ENCODE measurements at regions not wholly inside any gene's neighbourhood (a gene's known extent, or its start where the extent isn't known, plus 50 kb on each side); places are given as distances from the start of the nearest gene placed in this dataset.

DNA sequence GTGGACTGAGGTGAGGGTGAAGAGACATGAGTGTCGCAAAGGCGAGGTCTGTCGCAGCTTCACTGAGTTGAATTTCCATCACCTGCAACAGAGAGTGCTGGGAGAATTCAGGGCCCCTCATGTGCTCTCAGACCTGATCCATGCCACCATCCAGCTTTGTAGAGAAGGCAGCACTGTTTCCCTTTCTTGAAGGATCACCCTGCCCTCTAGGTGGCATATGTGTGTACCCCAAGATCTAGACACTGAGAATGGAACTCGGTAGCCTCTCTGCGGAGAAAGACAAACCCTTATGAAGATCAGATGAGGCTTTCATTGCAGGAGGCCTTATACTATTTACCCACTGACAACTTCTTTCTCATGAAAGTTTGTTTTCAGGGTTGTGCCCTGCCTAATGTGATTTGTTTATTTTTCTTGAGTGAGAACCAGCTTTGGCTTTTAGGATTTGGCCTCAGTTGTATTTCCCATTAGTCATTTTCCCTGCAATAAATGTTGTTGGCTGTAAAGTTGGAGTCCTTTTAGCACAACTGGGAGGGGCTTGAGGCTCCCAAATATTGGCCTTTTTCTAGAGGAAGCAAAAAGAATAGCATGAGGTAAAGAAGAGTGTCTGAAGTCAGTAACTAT lies 811.3 kb downstream of the DHX35 start:
- Mint-ChIP-seq H3K4me3 (ENCODE audit: low read depth) (no peak overlapping the region), H3K27ac (no peak overlapping the region), H3K9me3 (ENCODE audit: low read depth) (peaks cover 10% of the 10 kb centered on the region), H3K27me3 (no peaks in the 10 kb centered on the region), H3K4me1 (ENCODE audit: low read depth) (peaks cover 3% of the 10 kb centered on the region), H3K36me3 (ENCODE audit: insufficient read depth) (no peaks in the 10 kb centered on the region)
- no peak for DNase-seq (ENCODE audit: low spot score, unreplicated experiment)
- TF ChIP-seq, protein P1, sequence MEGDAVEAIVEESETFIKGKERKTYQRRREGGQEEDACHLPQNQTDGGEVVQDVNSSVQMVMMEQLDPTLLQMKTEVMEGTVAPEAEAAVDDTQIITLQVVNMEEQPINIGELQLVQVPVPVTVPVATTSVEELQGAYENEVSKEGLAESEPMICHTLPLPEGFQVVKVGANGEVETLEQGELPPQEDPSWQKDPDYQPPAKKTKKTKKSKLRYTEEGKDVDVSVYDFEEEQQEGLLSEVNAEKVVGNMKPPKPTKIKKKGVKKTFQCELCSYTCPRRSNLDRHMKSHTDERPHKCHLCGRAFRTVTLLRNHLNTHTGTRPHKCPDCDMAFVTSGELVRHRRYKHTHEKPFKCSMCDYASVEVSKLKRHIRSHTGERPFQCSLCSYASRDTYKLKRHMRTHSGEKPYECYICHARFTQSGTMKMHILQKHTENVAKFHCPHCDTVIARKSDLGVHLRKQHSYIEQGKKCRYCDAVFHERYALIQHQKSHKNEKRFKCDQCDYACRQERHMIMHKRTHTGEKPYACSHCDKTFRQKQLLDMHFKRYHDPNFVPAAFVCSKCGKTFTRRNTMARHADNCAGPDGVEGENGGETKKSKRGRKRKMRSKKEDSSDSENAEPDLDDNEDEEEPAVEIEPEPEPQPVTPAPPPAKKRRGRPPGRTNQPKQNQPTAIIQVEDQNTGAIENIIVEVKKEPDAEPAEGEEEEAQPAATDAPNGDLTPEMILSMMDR (IDR thresholded peaks at IDR 0.05; ENCODE audit: unreplicated experiment) = no peak

DNA sequence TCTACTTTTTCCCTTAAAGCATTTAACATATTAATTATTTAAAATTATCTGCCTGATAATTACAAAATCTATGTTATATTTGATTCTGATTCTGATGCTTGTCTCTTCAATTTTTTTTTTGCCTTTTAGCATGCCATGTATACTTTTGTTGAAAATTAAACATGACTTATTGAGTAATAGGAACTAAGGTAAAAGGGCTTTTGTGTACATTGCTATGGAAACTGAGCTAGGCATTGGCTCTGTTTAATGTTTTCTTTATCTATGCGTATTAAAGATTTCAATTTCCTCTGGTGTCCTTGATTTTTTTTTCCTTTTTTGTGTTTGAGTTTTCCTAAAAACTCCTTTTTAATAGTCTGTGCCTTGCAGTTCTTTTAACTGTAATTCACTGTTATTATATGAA lies 805.2 kb downstream of the DHX35 start:
- H3K9me3 Mint-ChIP-seq (ENCODE audit: low read depth) = peaks cover 20% of the 10 kb centered on the region
- H3K27me3 Mint-ChIP-seq = no peaks in the 10 kb centered on the region
- no peak overlapping the region for H3K27ac Mint-ChIP-seq
- H3K4me1 Mint-ChIP-seq (ENCODE audit: low read depth) = peaks cover 6% of the 10 kb centered on the region
- H3K4me3 Mint-ChIP-seq (ENCODE audit: low read depth) = no peak overlapping the region
- DNase-seq (ENCODE audit: low spot score, unreplicated experiment) = no peak
- TF ChIP-seq, protein P1 (IDR thresholded peaks at IDR 0.05; ENCODE audit: unreplicated experiment) = no peak
- H3K36me3 Mint-ChIP-seq (ENCODE audit: insufficient read depth) = no peaks in the 10 kb centered on the region

DNA sequence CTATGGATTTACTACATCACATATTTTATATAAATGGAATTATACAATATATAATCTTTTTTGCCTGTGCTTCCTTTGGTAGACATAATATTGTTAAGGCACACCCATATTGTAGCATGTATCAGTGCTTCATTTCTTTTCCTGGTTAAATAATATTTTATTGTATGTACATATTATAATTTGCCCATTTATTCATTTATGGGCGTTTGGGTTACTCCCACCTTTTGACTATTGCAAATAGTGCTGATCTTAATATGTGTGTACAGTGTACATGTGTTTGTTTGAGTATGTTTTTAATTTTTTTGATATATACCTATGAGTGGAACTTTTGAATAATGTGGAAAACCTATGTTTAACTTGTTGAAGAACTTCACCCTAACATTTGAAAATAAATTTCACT lies 804.2 kb downstream of the DHX35 start:
- H3K4me1 Mint-ChIP-seq (ENCODE audit: low read depth) = peaks cover 5% of the 10 kb centered on the region
- H3K36me3 Mint-ChIP-seq (ENCODE audit: insufficient read depth) = no peaks in the 10 kb centered on the region
- TF ChIP-seq, protein P1 (IDR thresholded peaks at IDR 0.05; ENCODE audit: unreplicated experiment) = no peak
- no peaks in the 10 kb centered on the region for H3K27me3 Mint-ChIP-seq
- H3K9me3 Mint-ChIP-seq (ENCODE audit: low read depth) = peaks cover 17% of the 10 kb centered on the region
- no peak overlapping the region for H3K27ac Mint-ChIP-seq
- no peak for DNase-seq (ENCODE audit: low spot score, unreplicated experiment)
- H3K4me3 Mint-ChIP-seq (ENCODE audit: low read depth) = no peak overlapping the region

DNA sequence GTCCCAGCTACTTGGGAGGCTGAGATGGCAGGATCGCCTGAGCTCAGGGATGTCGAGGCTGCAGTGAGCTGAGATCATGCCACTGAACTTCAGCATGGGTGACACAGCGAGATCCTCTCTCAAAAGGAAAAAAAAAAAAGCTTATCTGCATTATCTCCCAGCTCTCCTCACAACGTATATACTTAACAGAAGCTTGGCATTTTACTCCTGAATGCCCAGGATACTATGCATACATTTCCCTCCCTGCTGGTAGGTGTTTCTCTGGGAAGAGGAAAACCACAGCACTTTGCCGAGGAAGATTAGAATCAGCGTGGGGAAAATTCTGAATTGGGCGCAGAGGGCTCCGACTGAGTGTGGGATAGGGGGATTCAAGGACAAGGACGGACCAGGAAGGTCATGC lies 800.6 kb downstream of the DHX35 start:
- TF ChIP-seq, protein P1 (IDR thresholded peaks at IDR 0.05; ENCODE audit: unreplicated experiment) = no peak
- no peak overlapping the region for H3K27ac Mint-ChIP-seq
- H3K9me3 Mint-ChIP-seq (ENCODE audit: low read depth) = peaks cover 8% of the 10 kb centered on the region
- no peaks in the 10 kb centered on the region for H3K36me3 Mint-ChIP-seq (ENCODE audit: insufficient read depth)
- H3K27me3 Mint-ChIP-seq = no peaks in the 10 kb centered on the region
- DNase-seq (ENCODE audit: low spot score, unreplicated experiment) = no peak
- H3K4me1 Mint-ChIP-seq (ENCODE audit: low read depth) = peaks cover 5% of the 10 kb centered on the region
- H3K4me3 Mint-ChIP-seq (ENCODE audit: low read depth) = no peak overlapping the region

DNA sequence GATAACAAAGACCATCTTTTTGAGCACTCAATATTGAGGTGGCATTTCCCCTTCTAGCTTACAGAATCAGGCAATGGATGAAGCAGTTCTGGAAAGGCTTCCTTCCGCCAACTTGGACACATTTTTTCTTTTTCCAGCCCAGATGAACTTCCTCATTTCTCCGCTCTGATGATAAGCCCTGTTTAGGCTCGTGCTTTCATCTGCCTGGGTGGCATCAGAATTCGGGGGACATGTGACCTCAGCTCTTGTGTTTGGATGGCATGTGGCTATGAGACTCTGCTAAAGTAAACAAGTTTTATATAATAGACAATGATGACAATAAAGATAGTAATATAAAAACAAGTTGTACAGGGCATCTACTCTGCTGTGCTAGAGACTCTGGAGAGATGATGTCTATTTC lies 796.7 kb downstream of the DHX35 start:
- H3K4me3 Mint-ChIP-seq (ENCODE audit: low read depth) = no peak overlapping the region
- H3K4me1 Mint-ChIP-seq (ENCODE audit: low read depth) = peaks cover 11% of the 10 kb centered on the region

More for the DNA sequence above, 796.7 kb downstream of the DHX35 start:
- no peaks in the 10 kb centered on the region for H3K27me3 Mint-ChIP-seq
- no peaks in the 10 kb centered on the region for H3K9me3 Mint-ChIP-seq (ENCODE audit: low read depth)
- H3K27ac Mint-ChIP-seq = no peak overlapping the region
- H3K36me3 Mint-ChIP-seq (ENCODE audit: insufficient read depth) = no peaks in the 10 kb centered on the region
- DNase-seq (ENCODE audit: low spot score, unreplicated experiment) = no peak
- TF ChIP-seq, protein P1 (IDR thresholded peaks at IDR 0.05; ENCODE audit: unreplicated experiment) = no peak

Data from progenitor cell of endocrine pancreas (in vitro differentiated cells).